ENCODE measurements at regions not wholly inside any gene's neighbourhood (a gene's known extent, or its start where the extent isn't known, plus 50 kb on each side); places are given as distances from the start of the nearest gene placed in this dataset.

DNA sequence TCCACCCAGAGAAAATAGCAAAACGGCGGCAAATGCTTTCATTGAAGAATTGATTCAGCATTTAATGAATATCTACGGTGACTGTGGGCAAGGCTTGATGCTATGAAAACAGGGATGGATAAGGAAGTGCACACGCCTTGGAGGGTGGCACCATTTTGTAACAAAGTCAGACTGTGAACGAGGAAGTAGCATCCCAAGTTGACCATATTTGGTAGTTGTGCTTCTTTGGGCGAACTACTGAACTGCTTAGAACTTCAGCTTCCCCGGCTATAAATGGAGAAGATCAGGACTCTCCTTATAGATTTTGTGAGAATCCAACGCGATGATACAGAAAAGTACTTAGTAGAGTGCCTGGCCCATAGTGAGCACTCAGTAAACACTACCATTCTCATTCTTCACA, 303.2 kb downstream of the MAF start:
- no peaks in the 10 kb centered on the region for H3K9me3 ChIP-seq (ENCODE audit: control insufficient read depth, insufficient read depth, low read depth, low read length)
- H3K4me3 ChIP-seq (ENCODE audit: low read depth, low read length) = no peak overlapping the region
- TF ChIP-seq ZSCAN23 (tag by site-specific recombination; IDR thresholded peaks at IDR 0.05) = no peak
- TF ChIP-seq OSR2 (tag by site-specific recombination; IDR thresholded peaks at IDR 0.05) = no peak
- TF ChIP-seq ZNF837 (tag by site-specific recombination; IDR thresholded peaks at IDR 0.05) = no peak
- no peak for TF ChIP-seq ZNF555 (tag by site-specific recombination; conservative IDR thresholded peaks at IDR 0.05)
- no peak for TF ChIP-seq ZNF214 (tag by site-specific recombination; IDR thresholded peaks at IDR 0.05; ENCODE audit: borderline replicate concordance)
- TF ChIP-seq, protein P1, sequence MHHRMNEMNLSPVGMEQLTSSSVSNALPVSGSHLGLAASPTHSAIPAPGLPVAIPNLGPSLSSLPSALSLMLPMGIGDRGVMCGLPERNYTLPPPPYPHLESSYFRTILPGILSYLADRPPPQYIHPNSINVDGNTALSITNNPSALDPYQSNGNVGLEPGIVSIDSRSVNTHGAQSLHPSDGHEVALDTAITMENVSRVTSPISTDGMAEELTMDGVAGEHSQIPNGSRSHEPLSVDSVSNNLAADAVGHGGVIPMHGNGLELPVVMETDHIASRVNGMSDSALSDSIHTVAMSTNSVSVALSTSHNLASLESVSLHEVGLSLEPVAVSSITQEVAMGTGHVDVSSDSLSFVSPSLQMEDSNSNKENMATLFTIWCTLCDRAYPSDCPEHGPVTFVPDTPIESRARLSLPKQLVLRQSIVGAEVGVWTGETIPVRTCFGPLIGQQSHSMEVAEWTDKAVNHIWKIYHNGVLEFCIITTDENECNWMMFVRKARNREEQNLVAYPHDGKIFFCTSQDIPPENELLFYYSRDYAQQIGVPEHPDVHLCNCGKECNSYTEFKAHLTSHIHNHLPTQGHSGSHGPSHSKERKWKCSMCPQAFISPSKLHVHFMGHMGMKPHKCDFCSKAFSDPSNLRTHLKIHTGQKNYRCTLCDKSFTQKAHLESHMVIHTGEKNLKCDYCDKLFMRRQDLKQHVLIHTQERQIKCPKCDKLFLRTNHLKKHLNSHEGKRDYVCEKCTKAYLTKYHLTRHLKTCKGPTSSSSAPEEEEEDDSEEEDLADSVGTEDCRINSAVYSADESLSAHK (tag by site-specific recombination; IDR thresholded peaks at IDR 0.05) = no peak
- TF ChIP-seq ZNF530 (tag by site-specific recombination; IDR thresholded peaks at IDR 0.05; ENCODE audit: low read depth) = no peak
- no peak for TF ChIP-seq ZNF600 (tag by site-specific recombination; IDR thresholded peaks at IDR 0.05)
- no peak for TF ChIP-seq ZNF416 (tag by site-specific recombination; IDR thresholded peaks at IDR 0.05)
- no peak for TF ChIP-seq ZNF514 (tag by site-specific recombination; IDR thresholded peaks at IDR 0.05)
- TF ChIP-seq ZNF48 (tag by site-specific recombination; IDR thresholded peaks at IDR 0.05) = no peak
- TF ChIP-seq, protein P2, sequence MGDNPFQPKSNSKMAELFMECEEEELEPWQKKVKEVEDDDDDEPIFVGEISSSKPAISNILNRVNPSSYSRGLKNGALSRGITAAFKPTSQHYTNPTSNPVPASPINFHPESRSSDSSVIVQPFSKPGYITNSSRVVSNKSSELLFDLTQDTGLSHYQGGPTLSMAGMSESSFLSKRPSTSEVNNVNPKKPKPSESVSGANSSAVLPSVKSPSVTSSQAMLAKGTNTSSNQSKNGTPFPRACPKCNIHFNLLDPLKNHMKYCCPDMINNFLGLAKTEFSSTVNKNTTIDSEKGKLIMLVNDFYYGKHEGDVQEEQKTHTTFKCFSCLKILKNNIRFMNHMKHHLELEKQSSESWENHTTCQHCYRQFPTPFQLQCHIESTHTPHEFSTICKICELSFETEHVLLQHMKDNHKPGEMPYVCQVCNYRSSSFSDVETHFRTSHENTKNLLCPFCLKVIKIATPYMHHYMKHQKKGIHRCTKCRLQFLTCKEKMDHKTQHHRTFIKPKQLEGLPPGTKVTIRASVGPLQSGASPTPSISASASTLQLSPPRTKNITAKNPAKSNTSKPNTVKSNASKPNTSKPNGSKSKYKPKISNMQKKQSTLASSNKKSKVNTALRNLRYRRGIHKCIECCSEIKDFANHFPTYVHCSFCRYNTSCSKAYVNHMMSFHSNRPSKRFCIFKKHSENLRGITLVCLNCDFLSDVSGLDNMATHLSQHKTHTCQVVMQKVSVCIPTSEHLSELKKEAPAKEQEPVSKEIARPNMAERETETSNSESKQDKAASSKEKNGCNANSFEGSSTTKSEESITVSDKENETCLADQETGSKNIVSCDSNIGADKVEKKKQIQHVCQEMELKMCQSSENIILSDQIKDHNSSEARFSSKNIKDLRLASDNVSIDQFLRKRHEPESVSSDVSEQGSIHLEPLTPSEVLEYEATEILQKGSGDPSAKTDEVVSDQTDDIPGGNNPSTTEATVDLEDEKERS (tag by site-specific recombination; IDR thresholded peaks at IDR 0.05) = no peak
- TF ChIP-seq HOXA7 (CRISPR knock-in tag; IDR thresholded peaks at IDR 0.05; ENCODE audit: borderline replicate concordance) = no peak
- TF ChIP-seq, protein P3, sequence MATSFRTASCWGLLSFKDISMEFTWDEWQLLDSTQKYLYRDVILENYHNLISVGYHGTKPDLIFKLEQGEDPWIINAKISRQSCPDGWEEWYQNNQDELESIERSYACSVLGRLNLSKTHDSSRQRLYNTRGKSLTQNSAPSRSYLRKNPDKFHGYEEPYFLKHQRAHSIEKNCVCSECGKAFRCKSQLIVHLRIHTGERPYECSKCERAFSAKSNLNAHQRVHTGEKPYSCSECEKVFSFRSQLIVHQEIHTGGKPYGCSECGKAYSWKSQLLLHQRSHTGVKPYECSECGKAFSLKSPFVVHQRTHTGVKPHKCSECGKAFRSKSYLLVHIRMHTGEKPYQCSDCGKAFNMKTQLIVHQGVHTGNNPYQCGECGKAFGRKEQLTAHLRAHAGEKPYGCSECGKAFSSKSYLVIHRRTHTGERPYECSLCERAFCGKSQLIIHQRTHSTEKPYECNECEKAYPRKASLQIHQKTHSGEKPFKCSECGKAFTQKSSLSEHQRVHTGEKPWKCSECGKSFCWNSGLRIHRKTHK (tag by site-specific recombination; IDR thresholded peaks at IDR 0.05) = no peak
- TF ChIP-seq ZNF664 (tag by site-specific recombination; IDR thresholded peaks at IDR 0.05) = no peak
- H3K27ac ChIP-seq (ENCODE audit: extremely low read depth, low read depth, low read length) = no peak overlapping the region
- ChIA-PET CTCF (no interaction called here), POLR2A (no interaction called here)
- no peaks in the 10 kb centered on the region for H3K36me3 ChIP-seq (ENCODE audit: control insufficient read depth in 2 of 2, insufficient read depth in 1 of 2, low read length in 2 of 2)
- H3K4me1 ChIP-seq (ENCODE audit: control insufficient read depth, insufficient read depth, low read length) = no peaks in the 10 kb centered on the region

DNA sequence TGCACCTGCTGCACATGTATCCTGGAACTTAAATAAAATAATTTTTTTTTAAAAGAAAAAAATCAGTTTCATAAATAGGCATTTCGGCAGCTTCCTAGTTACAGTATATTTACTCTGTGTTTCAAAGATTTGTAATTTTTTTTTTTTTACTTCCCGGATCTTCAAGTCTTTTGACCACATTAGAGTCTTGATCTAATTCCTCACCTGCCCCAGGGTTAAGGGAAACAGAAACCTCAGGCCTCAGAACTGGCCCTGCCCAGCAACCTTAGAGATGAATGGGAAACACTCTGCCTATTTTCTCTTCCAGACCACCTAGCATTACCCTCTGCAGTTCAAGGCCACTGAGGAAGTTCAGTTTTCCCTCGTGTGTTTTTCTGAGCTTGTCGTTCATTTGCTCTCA, 304.0 kb downstream of the MAF start:
- no peaks in the 10 kb centered on the region for H3K9me3 ChIP-seq (ENCODE audit: control insufficient read depth, insufficient read depth, low read depth, low read length)
- ChIA-PET CTCF (interaction anchor here (0.6 to 0.7 kb wide), 3 partner anchors 169 to 1519 kb away, joined by 3 to 4 read pairs (median 3); no protein-coding TSS in a partner anchor), POLR2A (no interaction called here)
- H3K27ac ChIP-seq (ENCODE audit: extremely low read depth, low read depth, low read length) = no peak overlapping the region
- no peaks in the 10 kb centered on the region for H3K36me3 ChIP-seq (ENCODE audit: control insufficient read depth in 2 of 2, insufficient read depth in 1 of 2, low read length in 2 of 2)
- H3K4me3 ChIP-seq (ENCODE audit: low read depth, low read length) = no peak overlapping the region
- no peaks in the 10 kb centered on the region for H3K4me1 ChIP-seq (ENCODE audit: control insufficient read depth, insufficient read depth, low read length)
- TF ChIP-seq ZNF121 (tag by site-specific recombination; IDR thresholded peaks at IDR 0.05) = no peak
- no peak for TF ChIP-seq ZNF404 (tag by site-specific recombination; IDR thresholded peaks at IDR 0.05)
- no peak for TF ChIP-seq ZNF530 (tag by site-specific recombination; IDR thresholded peaks at IDR 0.05; ENCODE audit: low read depth)
- TF ChIP-seq, protein P4, sequence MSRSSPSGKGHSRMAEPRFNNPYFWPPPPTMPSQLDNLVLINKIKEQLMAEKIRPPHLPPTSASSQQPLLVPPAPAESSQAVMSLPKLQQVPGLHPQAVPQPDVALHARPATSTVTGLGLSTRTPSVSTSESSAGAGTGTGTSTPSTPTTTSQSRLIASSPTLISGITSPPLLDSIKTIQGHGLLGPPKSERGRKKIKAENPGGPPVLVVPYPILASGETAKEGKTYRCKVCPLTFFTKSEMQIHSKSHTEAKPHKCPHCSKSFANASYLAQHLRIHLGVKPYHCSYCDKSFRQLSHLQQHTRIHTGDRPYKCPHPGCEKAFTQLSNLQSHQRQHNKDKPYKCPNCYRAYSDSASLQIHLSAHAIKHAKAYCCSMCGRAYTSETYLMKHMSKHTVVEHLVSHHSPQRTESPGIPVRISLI (tag by site-specific recombination; IDR thresholded peaks at IDR 0.05) = no peak
- TF ChIP-seq ZNF558 (tag by site-specific recombination; IDR thresholded peaks at IDR 0.05) = no peak
- TF ChIP-seq GLI4 (tag by site-specific recombination; IDR thresholded peaks at IDR 0.05) = no peak
- TF ChIP-seq ZNF19 (tag by site-specific recombination; IDR thresholded peaks at IDR 0.05; ENCODE audit: low read depth) = no peak
- no peak for TF ChIP-seq ZSCAN16 (tag by site-specific recombination; IDR thresholded peaks at IDR 0.05)
- TF ChIP-seq ZNF585B (tag by site-specific recombination; IDR thresholded peaks at IDR 0.05) = no peak
- TF ChIP-seq, protein P5, sequence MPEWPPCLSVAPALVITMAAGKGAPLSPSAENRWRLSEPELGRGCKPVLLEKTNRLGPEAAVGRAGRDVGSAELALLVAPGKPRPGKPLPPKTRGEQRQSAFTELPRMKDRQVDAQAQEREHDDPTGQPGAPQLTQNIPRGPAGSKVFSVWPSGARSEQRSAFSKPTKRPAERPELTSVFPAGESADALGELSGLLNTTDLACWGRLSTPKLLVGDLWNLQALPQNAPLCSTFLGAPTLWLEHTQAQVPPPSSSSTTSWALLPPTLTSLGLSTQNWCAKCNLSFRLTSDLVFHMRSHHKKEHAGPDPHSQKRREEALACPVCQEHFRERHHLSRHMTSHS (tag by site-specific recombination; IDR thresholded peaks at IDR 0.05) = no peak
- TF ChIP-seq MZF1 (tag by site-specific recombination; IDR thresholded peaks at IDR 0.05; ENCODE audit: borderline replicate concordance) = no peak
- TF ChIP-seq, protein P6, sequence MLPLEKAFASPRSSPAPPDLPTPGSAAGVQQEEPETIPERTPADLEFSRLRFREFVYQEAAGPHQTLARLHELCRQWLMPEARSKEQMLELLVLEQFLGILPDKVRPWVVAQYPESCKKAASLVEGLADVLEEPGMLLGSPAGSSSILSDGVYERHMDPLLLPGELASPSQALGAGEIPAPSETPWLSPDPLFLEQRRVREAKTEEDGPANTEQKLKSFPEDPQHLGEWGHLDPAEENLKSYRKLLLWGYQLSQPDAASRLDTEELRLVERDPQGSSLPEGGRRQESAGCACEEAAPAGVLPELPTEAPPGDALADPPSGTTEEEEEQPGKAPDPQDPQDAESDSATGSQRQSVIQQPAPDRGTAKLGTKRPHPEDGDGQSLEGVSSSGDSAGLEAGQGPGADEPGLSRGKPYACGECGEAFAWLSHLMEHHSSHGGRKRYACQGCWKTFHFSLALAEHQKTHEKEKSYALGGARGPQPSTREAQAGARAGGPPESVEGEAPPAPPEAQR (tag by site-specific recombination; IDR thresholded peaks at IDR 0.05) = no peak
- TF ChIP-seq ZEB2 (tag by site-specific recombination; IDR thresholded peaks at IDR 0.05) = no peak

Data from HEK293 (cell line).